GM19351 (cell line): ENCODE measurements at regions not wholly inside any gene's neighbourhood (a gene's known extent, or its start where the extent isn't known, plus 50 kb on each side); places are given as distances from the start of the nearest gene placed in this dataset.

Experiments used
- ATAC-seq: cut with Tn5 transposase; IDR thresholded peaks from one replicate; pipeline ENCODE4 v1.9.1; 2021; ENCODE audit warnings: mild to moderate bottlenecking, moderate library complexity; ENCODE audit not compliant: unreplicated experiment

DNA sequence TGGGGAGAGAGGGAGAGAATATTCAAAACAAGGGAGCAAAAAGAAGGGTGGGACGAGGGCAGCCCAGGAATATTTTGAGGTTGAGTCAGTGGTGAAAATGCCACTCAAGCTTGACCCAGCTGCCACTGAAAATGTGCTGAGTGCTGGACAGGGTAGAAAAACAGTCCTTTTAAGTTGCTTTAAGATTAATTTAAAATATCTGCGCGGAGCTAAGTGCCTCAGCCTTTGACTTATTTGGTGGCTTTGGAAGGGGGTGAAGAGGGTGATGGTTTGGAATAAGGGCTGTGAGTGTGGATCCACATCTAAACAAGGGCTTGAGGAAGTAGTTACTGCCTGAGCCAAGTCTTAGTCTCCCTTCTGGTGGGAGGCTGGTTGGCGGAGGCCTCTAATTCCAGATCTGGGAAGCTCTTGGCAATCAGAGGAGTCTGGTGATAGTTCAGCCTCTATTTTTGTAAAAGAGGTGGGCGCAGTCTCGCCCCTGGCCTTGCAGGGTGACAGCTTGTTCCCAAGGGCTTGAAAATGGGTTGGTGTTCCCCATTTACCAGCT lies 280.8 kb upstream of the ROPN1 start:
- ATAC-seq: no peak

DNA sequence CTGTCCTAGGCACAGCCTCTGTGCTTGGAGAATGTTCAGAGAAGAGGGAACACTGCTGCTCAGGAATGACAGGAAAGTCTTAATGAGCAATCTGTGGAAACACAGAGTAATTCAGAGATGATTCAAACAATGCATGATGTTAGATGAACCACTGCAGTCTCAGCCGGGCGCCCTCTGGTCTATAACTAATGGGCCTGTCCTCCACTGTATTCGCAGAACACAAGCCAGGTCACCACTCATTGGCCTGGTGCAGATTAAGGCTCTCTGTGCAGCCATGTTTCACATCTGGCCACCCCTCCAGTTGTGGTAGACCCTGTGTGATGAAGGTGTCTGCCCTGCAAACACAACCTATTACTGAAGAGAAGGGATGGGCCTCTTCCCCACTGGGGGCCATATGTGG lies 281.7 kb upstream of the ROPN1 start:
- no peak for ATAC-seq

- ATAC-seq: no peak
Observed at GRCh38 chr3:124274051-124274450, 282.1 kb upstream of the ROPN1 start.

DNA sequence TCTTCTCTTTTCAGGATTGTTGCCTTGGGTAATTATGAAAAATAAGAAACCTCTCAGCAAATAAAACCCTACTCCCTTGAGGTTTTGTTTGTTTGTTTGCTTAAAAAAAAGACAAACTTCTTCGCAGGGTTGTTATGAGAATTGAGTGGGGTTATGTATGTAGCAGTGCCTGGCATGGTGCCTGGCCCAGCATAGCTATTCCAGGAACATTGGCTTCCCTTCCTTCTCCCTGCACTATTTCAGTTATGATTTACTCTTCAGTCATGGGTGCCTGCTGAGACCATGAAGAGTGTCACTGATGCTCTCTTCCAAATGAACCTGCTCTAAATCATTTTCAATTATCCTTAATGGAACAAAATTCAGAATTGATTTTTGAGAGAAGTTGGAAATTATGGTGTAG lies 283.5 kb upstream of the ROPN1 start:
- no peak for ATAC-seq

DNA sequence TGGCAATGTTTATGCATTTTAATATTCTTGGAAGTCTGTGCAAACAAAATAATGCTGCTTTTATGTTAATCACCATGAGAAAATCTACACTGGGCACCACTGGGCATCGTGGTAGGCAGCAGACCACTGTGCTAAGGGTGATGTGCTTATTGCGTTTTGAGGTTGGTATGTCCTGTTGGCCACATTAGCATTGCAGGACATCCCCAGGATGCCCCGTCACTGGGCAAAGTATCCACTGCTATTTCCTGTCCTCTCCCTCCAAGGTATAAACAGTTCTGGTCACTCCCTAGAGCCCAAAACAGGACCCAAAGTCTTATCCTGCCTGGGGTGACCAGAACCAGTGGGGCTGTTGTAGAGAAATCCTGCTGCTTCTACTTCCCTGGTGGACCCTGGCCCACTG lies 284.2 kb upstream of the ROPN1 start:
- no peak for ATAC-seq

GRCh38 chr3:124276539-124277143 lies 284.7 kb upstream of the ROPN1 start:
- ATAC-seq: no peak

- no peak for ATAC-seq
Observed at GRCh38 chr3:124277144-124277890, 285.4 kb upstream of the ROPN1 start.

DNA sequence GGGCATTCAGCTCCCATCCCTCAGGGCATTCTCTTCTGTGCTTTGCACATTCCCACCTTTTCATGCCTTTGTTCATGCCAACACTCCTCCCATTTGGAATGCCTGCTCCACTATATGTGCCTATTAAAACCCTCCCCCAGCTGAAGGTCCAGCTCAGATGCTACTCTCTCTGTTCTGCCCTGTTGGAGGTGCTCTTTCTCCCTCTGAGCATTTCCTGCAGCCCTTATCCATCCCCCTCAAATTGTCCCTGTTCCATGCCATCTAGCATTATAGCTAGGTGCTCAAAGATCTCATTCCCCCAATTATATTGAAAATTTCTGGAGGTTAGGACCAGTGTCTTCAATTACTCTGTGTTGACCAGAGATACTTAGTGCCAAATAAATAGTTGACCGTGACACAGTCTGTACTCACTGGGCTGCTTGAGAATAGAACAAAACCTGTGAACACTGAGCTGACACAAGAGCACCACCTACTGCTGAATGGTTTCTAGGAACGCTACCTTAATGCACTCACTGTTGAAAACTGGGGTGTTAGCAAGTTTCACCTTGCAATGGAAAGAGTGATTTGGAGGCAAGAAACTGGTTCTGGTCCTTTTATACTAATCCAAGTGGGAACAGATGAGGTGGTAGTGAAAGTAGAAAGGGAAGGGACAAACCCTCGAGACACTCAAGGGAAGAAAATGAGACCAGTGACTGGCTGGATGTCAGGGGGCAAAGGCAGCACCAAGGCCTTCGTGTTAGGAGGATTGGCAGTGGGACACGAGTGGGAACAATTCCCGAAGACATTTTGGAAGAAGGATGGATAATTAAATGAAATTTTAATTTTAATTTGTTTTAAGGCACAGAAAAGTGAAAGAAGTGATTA lies 289.8 kb upstream of the ROPN1 start:
- no peak for ATAC-seq

DNA sequence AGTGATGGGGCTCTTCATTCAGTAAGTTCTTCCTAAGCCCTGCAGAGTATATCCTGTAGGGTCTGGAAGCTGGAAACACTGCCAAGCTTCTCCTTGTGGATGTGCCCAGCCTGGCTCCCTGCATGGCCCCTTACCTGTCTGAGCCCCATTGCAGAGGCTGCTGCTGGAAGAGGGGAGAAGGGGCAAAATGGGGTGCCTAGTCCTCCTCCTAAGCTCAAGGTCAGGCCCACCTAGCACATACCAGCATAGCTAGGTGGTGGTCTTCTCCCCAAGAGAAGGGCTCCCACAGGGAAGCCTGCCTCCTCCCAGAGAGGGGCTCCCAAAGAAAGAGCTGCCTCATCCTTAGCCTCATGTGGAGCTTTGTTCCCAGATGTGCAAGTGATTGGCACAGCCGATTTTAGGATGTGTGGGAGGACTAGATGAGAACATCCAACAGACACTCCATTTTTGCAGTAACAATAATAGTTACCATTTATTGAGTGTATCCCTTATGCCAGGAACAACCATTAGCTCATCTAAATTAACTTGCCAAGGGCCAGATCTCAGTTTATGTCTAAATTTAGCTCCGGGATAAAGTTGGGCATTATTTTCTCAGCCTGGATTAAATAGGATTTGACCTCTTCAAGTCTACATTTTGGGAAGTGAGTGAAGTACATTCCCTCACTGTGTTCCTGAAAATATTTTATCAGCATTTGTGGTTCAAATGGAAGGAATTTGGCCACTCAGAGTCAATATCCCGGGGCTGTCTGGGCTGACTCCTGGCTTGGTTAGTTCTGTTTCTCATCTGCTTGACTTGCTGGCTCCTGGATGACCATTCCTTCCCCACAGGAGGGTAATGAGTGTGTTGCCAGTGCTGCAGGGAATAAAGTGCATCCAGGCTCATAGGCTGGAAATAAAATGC lies 291.1 kb upstream of the ROPN1 start:
- no peak for ATAC-seq

DNA sequence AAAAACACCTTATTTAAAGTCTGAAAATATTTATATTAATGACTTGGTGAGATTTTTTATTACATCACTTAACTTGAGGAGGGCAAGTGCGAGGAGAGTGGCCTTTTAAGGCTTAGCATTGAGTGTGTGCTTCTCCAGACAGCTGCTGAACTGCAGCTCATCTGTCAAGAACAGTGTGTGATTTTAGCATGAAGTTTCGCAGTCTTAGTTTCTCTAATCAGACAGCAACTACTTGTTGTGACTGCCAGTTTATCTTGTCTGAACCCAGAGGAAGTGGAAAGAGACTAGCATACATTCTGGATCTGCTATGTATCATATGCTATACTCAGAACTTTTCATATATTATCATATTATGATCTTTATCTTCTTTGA lies 291.7 kb upstream of the ROPN1 start:
- ATAC-seq: no peak

GRCh38 chr3:124288996-124289395 lies 297.1 kb upstream of the ROPN1 start:
- ATAC-seq: no peak

- no peak for ATAC-seq
Observed at GRCh38 chr3:124291008-124291407, 299.1 kb upstream of the ROPN1 start.

DNA sequence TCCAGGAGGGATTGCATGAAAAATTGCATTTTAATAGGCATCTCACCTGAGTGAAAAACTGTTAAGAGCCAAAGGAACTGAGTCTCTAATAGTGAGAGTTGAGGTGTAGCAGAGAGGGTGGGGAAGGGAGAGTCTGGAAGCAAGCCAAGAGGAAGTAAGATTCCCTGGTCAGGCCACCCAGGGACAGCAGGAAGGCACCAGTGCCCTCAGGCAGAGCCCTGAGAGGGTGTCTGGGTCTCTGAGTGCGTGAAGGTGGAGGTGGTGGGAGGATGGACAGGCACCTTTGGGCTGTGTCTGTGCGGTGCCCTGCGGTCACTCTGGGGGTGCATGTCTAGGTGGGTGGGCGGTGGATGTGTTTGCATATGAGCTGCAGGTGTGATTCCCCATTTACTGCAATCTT lies 300.4 kb upstream of the ROPN1 start:
- no peak for ATAC-seq

DNA sequence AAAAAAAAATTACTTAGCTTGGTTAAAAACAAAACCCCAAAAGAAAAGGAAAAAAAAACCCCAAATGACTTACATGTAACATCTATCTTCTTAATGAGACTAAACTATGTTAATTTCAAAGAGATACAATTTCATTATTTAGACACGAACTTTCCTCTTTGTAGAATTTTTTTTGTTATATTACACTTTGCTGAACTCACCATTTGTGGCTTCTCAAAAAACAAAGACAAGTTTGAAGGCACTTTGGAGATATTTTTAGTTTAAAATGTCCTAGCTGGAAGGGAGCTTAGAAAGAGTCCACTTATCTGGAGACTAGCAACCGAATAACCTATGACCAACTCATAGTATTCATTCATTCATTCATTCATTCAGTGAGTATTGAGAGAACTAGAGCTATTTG lies 301.7 kb upstream of the ROPN1 start:
- no peak for ATAC-seq

DNA sequence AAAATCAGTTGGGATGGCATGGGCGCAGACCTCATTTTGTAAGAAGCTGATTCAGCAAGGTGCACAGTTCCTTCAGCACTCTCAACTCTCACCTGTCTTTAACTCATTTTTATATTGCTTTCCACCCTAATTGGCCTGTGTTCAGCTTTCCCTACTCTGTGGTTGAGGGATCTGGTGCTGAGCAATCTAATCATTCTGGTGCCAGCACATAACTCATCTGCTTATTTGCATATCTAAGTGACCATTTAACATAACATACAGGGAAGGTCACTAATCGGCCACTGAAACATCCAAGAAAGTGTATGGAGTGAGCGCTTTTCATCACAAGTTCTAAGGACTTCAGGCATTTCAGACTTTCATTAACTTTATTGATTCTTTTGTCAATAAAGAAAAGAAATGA lies 303.4 kb upstream of the ROPN1 start:
- ATAC-seq: no peak

DNA sequence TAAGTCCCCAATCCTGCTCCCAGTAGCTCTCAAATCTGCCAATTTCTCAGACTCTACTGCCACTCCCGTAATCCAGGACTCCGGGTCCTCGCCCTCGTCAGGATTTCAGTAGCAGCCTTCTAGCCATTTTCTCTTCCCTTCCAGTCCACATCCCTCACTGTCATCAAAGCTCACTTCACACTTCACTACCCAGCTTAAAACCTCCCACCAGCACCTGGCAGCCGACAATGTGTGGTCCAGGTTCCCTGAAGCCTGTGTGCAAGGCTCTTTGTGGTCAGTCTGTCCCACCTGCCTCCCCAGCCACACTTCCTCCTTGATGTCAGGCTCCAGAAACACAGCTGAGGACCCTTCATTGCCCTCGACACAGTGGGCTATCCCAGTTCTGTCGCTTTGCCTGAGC lies 304.5 kb upstream of the ROPN1 start:
- no peak for ATAC-seq

DNA sequence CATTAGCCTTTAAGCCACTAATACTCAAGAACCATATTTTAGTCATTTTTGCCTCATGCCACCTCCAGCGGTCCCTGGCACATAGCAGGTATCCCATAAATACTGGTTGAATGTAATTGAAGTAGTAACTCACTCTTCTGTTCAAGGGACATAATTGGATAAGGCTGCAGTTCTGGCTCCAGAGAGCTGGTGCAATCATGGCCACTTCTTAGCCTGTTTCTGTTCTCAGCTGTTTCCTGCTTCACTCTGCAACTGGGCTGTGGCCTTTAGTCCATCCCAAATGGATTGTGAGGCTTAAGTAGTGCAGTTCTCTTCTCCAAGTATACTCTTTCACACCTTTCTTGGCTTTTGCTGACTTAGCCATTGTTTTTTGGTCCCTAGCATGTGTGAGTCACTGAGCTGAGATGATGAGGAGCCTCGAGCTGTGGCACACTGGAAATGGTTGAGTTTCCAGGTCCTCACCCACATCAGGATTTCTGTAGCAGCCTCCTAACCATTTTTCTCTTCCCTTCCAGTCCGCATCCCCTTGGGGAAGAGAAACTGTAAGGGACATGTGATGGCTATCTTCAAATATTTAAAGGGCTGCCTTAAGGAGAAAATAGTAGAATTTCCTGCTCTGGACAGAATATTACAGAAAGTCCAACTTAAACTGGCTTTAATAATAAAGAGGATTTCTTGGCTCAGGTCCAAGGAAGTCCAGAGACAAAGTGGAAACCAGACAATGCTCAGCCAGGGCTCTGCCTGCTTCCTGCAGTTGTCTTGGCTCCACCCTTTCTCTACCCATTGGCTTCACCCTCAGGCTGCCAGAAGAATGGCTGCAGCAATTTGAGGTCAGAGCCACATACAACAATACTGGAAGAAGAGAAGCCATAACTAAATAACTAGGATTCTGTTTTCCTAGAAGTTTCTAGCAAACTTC lies 305.4 kb upstream of the ROPN1 start:
- ATAC-seq: no peak

- ATAC-seq: no peak
Observed at GRCh38 chr3:124298301-124298700, 306.4 kb upstream of the ROPN1 start.

GRCh38 chr3:124298951-124299350 lies 307.0 kb upstream of the ROPN1 start:
- ATAC-seq: no peak

- ATAC-seq: no peak
Observed at GRCh38 chr3:124299831-124300230, 307.9 kb upstream of the ROPN1 start.
